Mesothelial cell of epicardium (in vitro differentiated cells): ENCODE measurements at regions not wholly inside any gene's neighbourhood (a gene's known extent, or its start where the extent isn't known, plus 50 kb on each side); places are given as distances from the start of the nearest gene placed in this dataset.

Experiments
- DNase-seq, 2 experiments: peaks; one replicate each; pipeline ENCODE4 v3.0.0; 2021; ENCODE audit warnings: low spot score in 2 of 2; ENCODE audit not compliant: unreplicated experiment in 2 of 2
- H3K27ac Mint-ChIP-seq: 2 replicates; pipeline ENCODE4 v1.8.0; 2021; ENCODE audit warnings: mixed read lengths
- H3K27me3 Mint-ChIP-seq: 2 replicates; pipeline ENCODE4 v1.8.0; 2021; ENCODE audit warnings: low read depth, mixed read lengths
- H3K36me3 Mint-ChIP-seq: 2 replicates; pipeline ENCODE4 v1.8.0; 2021; ENCODE audit warnings: mixed read lengths
- H3K4me1 Mint-ChIP-seq: 2 replicates; pipeline ENCODE4 v1.8.0; 2021; ENCODE audit warnings: mixed read lengths
- H3K4me3 Mint-ChIP-seq: 2 replicates; pipeline ENCODE4 v1.8.0; 2021; ENCODE audit warnings: mild to moderate bottlenecking, moderate library complexity, mixed read lengths
- H3K9me3 Mint-ChIP-seq: 2 replicates; pipeline ENCODE4 v1.8.0; 2021; ENCODE audit warnings: mixed read lengths
- TF ChIP-seq, protein P1 (sequence below): fragments of 200-600 bp; sonication (generic); IDR thresholded peaks from one replicate; pipeline ENCODE4 v1.5.0; 2021; ENCODE audit warnings: antibody characterized with exemption; ENCODE audit not compliant: unreplicated experiment

DNA sequence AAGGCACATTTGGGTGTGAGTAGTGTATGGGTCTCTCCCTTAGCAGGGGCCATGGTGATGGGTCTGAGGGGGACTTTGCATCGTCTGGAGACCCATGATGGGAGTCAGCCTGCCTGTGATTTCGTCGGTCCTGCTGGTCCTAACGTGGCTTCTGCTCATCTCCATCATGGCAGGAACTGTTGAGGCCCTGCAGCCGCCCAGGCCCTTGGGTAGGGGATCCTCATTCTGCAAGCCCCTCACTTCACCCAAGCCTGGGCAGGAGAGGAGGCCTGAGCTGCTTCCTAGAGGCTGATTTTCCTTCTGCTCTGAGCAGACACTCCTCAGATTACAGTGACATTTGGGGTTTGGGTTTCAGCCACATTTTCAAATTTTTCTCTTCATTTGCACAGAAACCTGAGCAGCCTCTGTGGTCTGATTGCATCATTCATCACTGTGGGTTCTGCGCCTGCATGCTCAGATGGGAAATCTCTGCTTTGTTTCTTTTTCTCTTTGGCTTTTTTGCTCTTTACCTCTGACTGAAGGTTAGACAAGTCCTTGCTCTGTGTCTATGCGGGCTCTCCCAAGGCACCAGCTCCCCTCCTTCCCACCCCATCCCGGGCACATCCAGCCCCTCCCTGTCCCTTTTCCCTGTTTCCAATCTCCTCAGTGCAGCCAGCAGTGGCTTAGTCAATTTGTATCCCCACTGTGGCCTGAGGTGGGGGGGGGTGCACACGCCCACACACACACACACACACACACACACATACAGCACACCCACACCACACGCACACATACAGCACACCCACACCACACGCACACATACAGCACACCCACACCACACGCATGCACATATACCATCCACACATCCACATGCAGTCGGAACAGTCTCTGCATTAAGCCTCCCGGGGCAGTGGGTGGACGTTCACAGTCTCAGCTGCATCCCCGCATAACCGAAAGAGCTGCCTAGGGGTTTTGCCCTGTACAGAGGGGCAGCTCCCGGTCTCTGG, 305.4 kb upstream of the HS6ST1 start:
- TF ChIP-seq, protein P1, sequence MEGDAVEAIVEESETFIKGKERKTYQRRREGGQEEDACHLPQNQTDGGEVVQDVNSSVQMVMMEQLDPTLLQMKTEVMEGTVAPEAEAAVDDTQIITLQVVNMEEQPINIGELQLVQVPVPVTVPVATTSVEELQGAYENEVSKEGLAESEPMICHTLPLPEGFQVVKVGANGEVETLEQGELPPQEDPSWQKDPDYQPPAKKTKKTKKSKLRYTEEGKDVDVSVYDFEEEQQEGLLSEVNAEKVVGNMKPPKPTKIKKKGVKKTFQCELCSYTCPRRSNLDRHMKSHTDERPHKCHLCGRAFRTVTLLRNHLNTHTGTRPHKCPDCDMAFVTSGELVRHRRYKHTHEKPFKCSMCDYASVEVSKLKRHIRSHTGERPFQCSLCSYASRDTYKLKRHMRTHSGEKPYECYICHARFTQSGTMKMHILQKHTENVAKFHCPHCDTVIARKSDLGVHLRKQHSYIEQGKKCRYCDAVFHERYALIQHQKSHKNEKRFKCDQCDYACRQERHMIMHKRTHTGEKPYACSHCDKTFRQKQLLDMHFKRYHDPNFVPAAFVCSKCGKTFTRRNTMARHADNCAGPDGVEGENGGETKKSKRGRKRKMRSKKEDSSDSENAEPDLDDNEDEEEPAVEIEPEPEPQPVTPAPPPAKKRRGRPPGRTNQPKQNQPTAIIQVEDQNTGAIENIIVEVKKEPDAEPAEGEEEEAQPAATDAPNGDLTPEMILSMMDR: no peak
- peaks cover 27% of the 10 kb centered on the region for H3K4me1 Mint-ChIP-seq
- H3K9me3 Mint-ChIP-seq: no peaks in the 10 kb centered on the region
- H3K4me3 Mint-ChIP-seq: no peak overlapping the region
- DNase-seq: no peak
- H3K27me3 Mint-ChIP-seq: no peaks in the 10 kb centered on the region
- peak overlapping the region; percentile 50 for H3K27ac Mint-ChIP-seq
- no peaks in the 10 kb centered on the region for H3K36me3 Mint-ChIP-seq

DNA sequence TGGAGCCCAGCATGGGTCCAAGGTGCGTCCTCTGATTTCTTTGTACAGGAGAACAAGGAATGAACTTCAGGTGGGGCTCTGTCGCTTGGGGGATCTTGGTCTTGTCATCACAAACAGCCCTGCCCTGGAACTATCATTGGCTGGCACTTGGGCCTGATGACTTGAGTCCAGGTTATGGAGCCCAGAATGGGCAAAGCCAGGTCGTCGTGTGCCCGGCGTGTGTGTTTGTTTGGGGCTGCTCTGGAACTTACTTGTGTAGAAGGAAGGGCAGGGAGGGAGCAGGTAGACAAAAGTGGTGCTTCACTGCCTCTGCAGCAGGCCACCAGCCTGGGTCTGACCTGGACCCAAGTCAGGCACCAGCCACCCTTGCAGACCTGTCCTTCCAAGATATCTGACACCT, 306.3 kb upstream of the HS6ST1 start:
- H3K27ac Mint-ChIP-seq: no peak overlapping the region
- DNase-seq: no peak

GRCh38 chr2:128625421-128625820, 306.8 kb upstream of the HS6ST1 start:
- Mint-ChIP-seq H3K4me3 (no peak overlapping the region), H3K36me3 (no peaks in the 10 kb centered on the region), H3K27ac (no peak overlapping the region), H3K9me3 (no peaks in the 10 kb centered on the region), H3K4me1 (peaks cover 27% of the 10 kb centered on the region), H3K27me3 (no peaks in the 10 kb centered on the region)
- no peak for DNase-seq
- TF ChIP-seq, protein P1: no peak

More for the DNA sequence above, 306.3 kb upstream of the HS6ST1 start:
- peaks cover 27% of the 10 kb centered on the region for H3K4me1 Mint-ChIP-seq
- H3K36me3 Mint-ChIP-seq: no peaks in the 10 kb centered on the region
- H3K4me3 Mint-ChIP-seq: no peak overlapping the region
- no peaks in the 10 kb centered on the region for H3K27me3 Mint-ChIP-seq
- TF ChIP-seq, protein P1: no peak
- H3K9me3 Mint-ChIP-seq: no peaks in the 10 kb centered on the region

DNA sequence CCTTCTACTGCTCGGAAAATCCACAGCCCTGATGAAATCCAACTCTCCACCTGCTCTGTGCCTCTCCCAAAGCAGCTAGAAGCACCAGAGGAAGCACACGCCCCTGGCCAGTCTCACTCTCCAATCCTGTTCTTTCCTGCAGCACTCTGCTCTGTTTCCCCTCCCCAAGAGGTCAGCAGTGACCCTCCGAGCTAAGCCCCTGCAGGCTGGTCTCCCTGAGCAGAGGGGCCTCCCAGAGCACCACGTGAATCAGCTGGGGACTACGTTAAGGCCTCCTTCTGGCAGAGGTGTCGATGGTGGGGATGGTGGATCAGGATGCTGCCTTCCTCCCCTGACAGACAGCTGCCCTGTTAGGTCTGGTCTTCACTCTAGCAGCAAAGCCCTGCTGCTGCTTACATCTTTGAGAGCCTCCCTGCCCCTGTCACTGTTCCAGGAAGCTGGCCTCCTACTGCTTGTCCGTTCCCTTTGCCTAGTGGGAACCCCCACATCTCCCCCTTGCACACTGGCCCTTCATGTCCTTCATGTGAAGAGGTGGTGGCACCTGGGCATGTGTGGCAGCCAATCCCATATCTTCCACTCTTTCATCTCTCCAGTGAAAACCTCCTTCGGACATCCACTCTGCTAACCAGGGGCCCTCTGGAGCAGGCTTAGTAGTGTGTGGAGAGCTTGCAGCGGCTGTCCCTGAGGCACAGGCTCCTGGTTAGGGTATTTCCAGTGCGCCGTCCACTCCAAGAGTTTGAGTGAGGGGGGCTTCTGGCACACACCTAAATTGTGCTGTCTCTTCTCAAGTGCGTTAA, 307.5 kb upstream of the HS6ST1 start:
- H3K4me3 Mint-ChIP-seq: no peak overlapping the region
- no peaks in the 10 kb centered on the region for H3K36me3 Mint-ChIP-seq
- peak in 1 of 2 experiments; percentile 8 for DNase-seq
- H3K4me1 Mint-ChIP-seq: peaks cover 27% of the 10 kb centered on the region
- no peak overlapping the region for H3K27ac Mint-ChIP-seq
- TF ChIP-seq, protein P1: no peak
- no peaks in the 10 kb centered on the region for H3K9me3 Mint-ChIP-seq
- H3K27me3 Mint-ChIP-seq: no peaks in the 10 kb centered on the region

DNA sequence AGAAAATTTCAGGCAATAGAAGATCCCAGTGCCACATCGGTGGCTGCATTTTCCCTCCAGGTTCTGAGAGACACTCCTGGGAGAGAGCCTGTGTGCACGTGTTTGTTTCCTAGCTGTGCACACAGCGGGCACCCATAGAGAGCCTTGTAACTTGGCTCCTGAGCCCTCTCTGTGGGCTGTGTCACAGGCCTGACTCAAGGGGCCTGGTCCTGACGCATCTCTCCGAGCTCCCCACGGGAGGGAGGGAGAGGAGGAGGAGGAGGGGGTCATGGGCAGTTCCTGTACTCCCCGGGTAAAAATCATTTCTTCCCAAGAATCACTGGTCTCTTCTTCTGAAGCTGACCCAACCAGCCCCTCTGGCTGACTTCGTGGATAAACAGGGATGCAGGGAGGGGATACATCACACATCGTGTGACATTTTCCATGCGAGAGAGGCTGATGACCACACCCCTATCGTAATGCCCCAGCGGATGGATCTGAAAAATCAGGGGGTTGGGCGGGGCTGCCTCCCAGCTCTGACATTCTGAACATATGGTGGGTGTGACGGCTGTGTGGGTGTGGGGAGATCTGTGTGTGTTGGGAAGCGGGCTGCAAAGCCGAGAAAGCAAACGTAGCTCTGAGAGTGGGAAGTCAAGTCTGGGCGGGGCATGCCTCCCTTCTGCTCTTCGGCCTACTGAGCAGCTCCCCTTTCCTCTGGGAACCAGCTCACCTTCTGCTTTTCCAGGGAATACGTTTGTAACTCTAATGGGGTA, 308.3 kb upstream of the HS6ST1 start:
- DNase-seq: peak in 1 of 2 experiments; percentile 13

More for the DNA sequence above, 308.3 kb upstream of the HS6ST1 start:
- Mint-ChIP-seq H3K27me3 (no peaks in the 10 kb centered on the region), H3K36me3 (no peaks in the 10 kb centered on the region), H3K4me1 (peaks cover 27% of the 10 kb centered on the region), H3K4me3 (no peak overlapping the region), H3K9me3 (no peaks in the 10 kb centered on the region), H3K27ac (no peak overlapping the region)
- TF ChIP-seq, protein P1: no peak
